OCI-LY7 (cell line): ENCODE measurements at regions not wholly inside any gene's neighbourhood (a gene's known extent, or its start where the extent isn't known, plus 50 kb on each side); places are given as distances from the start of the nearest gene placed in this dataset.
"Not testable (repeated sequence)": the region's sequence is repeated elsewhere in the genome, so short reads cannot be mapped to it uniquely, and the experiment has no call there.

Experiments used
- BruUV-seq: library from RNA; stranded (reverse); fragments of 400-500 nt; replicated peaks from 2 replicates; lab custom pipeline; 2021; lab: Mats Ljungman, UMichigan
- CTCF ChIA-PET: fragments of 300-600 bp; sonication (Branson Sonifier 250); formaldehyde crosslinking; loops from one replicate; lab custom pipeline; 2022; ENCODE audit warnings: antibody characterized with exemption; ENCODE audit not compliant: unreplicated experiment; lab: Charles Lee
- POLR2A ChIA-PET: fragments of 300-600 bp; sonication (Branson Sonifier 250); formaldehyde crosslinking; loops from one replicate; lab custom pipeline; 2022; ENCODE audit warnings: antibody characterized with exemption; lab: Charles Lee
- DNase-seq: peaks from one replicate; pipeline ENCODE4 v3.0.0-alpha.2; 2015; ENCODE audit warnings: low spot score
- H2AFZ ChIP-seq: fragments of 200-600 bp; sonication (generic), shearing (Covaris generic); 2 replicates; pipeline ENCODE4 v1.6.1; 2014; ENCODE audit warnings: mild to moderate bottlenecking, antibody characterized with exemption, low read length, moderate library complexity
- H3K27ac ChIP-seq: fragments of 200-600 bp; sonication (generic); 2 replicates; pipeline ENCODE4 v1.5.1; 2014; ENCODE audit warnings: mixed run types, low read depth, mild to moderate bottlenecking, moderate library complexity, low read length, inconsistent platforms; ENCODE audit not compliant: poor library complexity, severe bottlenecking
- H3K36me3 ChIP-seq: fragments of 200-600 bp; sonication (generic); 2 replicates; pipeline ENCODE4 v1.6.1; 2014; ENCODE audit warnings: mild to moderate bottlenecking, antibody characterized with exemption, low read length, moderate library complexity, mixed read lengths; ENCODE audit not compliant: insufficient read depth
- H3K4me1 ChIP-seq: fragments of 200-600 bp; sonication (generic); 2 replicates; pipeline ENCODE4 v1.5.1; 2014; ENCODE audit warnings: mild to moderate bottlenecking, low read length; ENCODE audit not compliant: insufficient read depth, poor library complexity, severe bottlenecking
- H3K4me2 ChIP-seq: fragments of 200-600 bp; sonication (generic); 2 replicates; pipeline ENCODE4 v1.6.1; 2014; ENCODE audit warnings: mild to moderate bottlenecking, low read length
- H3K4me3 ChIP-seq: fragments of 200-600 bp; sonication (generic); 2 replicates; pipeline ENCODE4 v1.5.1; 2014; ENCODE audit warnings: mild to moderate bottlenecking, low read depth, low read length; ENCODE audit not compliant: poor library complexity, severe bottlenecking
- H3K79me2 ChIP-seq: fragments of 200-600 bp; sonication (generic); 2 replicates; pipeline ENCODE4 v1.6.1; 2016; ENCODE audit warnings: low read depth, mild to moderate bottlenecking, low read length, moderate library complexity, mixed read lengths; ENCODE audit not compliant: insufficient read depth
- H3K9me2 ChIP-seq: fragments of 200-600 bp; sonication (generic); 2 replicates; pipeline ENCODE4 v1.6.1; 2016; ENCODE audit warnings: mild to moderate bottlenecking, low read length, mixed read lengths; ENCODE audit not compliant: insufficient read depth
- H3K9me3 ChIP-seq: fragments of 200-600 bp; sonication (generic); 2 replicates; pipeline ENCODE4 v1.6.1; 2014; ENCODE audit warnings: mild to moderate bottlenecking, mixed run types, low read length, mixed read lengths
- H4K20me1 ChIP-seq: fragments of 200-600 bp; sonication (generic); 2 replicates; pipeline ENCODE4 v1.6.1; 2014; ENCODE audit warnings: mild to moderate bottlenecking, antibody characterized with exemption, low read length, moderate library complexity, mixed read lengths; ENCODE audit not compliant: insufficient read depth
- CTCF ChIP-seq: fragments of 200-600 bp; sonication (generic); conservative IDR thresholded peaks from 2 replicates; pipeline ENCODE4 v1.5.1; 2014; ENCODE audit warnings: mild to moderate bottlenecking, antibody characterized with exemption, low read length, moderate library complexity, mixed read lengths
- EZH2phosphoT487 ChIP-seq: fragments of 200-600 bp; sonication (generic); IDR thresholded peaks from 2 replicates; pipeline ENCODE4 v1.6.1; 2018; ENCODE audit warnings: low read depth, borderline replicate concordance, mild to moderate bottlenecking, mixed run types, antibody characterized with exemption, low read length, moderate library complexity, mixed read lengths
- intact Hi-C: fragments of 100-400 bp; cut with micrococcal nuclease; formaldehyde crosslinking; loops from one replicate; pipeline ENCODE4 v1.10.0; 2022; ENCODE audit not compliant: unreplicated experiment

DNA sequence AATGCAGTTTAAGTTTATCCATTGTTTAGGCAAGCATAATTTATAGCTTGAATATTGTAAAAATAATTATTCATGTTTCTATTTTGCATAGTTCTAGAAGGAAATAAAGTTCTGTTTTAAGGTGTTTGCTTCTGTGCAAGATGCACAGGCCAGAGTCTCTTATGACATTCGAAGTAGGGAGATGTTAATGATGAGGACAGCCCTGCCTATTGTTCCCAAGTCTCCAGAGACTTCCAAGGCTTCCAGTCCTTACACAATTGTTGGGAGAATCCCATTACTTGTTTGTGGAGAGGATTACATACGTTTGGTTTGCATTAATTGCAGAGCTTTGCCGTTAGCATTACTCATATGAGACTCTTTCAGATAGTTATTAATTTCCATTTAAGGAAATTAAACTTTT lies 96.2 kb upstream of the ANK2 start:
- Histone ChIP-seq H3K4me3 (no peak overlapping the region), H3K27ac (no peak overlapping the region), H3K9me3 (no peaks in the 10 kb centered on the region), H4K20me1 (no peaks in the 10 kb centered on the region), H3K4me1 (no peaks in the 10 kb centered on the region), H2AFZ (no peak overlapping the region), H3K79me2 (no peaks in the 10 kb centered on the region), H3K36me3 (no peaks in the 10 kb centered on the region), H3K4me2 (no peak overlapping the region), H3K9me2 (no peaks in the 10 kb centered on the region)
- intact Hi-C loops = no loop called here
- BruUV-seq = no TSS peak
- CTCF ChIA-PET = no interaction called here
- TF ChIP-seq CTCF = no peak
- TF ChIP-seq EZH2phosphoT487 = no peak
- no peak for DNase-seq
- POLR2A ChIA-PET = interaction anchor here (0.6 kb wide), 1 partner anchor 21 kb away, joined by 3 read pairs; no protein-coding TSS in a partner anchor

- Histone ChIP-seq H3K4me2 (no peak overlapping the region), H3K4me3 (no peak overlapping the region), H3K9me2 (no peaks in the 10 kb centered on the region), H3K36me3 (no peaks in the 10 kb centered on the region), H2AFZ (no peak overlapping the region), H3K4me1 (no peaks in the 10 kb centered on the region), H4K20me1 (no peaks in the 10 kb centered on the region), H3K9me3 (no peaks in the 10 kb centered on the region), H3K79me2 (no peaks in the 10 kb centered on the region), H3K27ac (no peak overlapping the region)
- POLR2A ChIA-PET = no interaction called here
- CTCF ChIA-PET = no interaction called here
- intact Hi-C loops = no loop called here
- no peak for DNase-seq
- TF ChIP-seq EZH2phosphoT487 = no peak
- no TSS peak for BruUV-seq
These were observed 95.2 kb upstream of the ANK2 start for GRCh38 chr4:112954286-112954685.

DNA sequence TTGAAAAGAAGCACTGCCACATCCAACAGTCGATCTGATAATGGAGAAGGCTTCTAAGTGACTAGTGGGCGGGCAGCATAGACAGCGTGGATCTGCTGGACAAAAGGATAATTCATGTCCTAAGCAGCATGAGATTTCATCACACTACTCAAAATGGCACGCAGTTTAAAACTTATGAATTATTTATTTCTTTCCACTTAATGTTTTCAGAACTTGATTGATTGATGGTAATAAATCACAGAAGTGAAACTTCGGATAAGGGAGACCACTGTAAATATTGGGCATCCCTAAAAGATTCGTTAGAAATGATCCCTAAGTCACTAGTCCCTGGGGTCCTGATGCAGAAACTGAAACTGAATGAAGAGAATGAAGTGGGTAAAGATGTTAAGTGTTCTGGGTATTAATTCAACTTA lies 93.0 kb upstream of the ANK2 start:
- no peak for DNase-seq
- BruUV-seq = no TSS peak
- CTCF ChIA-PET = no interaction called here
- no peak overlapping the region for H3K4me2 ChIP-seq
- no peak overlapping the region for H3K4me3 ChIP-seq
- H3K9me2 ChIP-seq = no peaks in the 10 kb centered on the region
- no peaks in the 10 kb centered on the region for H3K9me3 ChIP-seq
- no peak for TF ChIP-seq EZH2phosphoT487
- TF ChIP-seq CTCF = no peak
- no peaks in the 10 kb centered on the region for H3K36me3 ChIP-seq
- H2AFZ ChIP-seq = no peak overlapping the region
- H4K20me1 ChIP-seq = no peaks in the 10 kb centered on the region
- no peaks in the 10 kb centered on the region for H3K4me1 ChIP-seq
- intact Hi-C loops = no loop called here
- H3K27ac ChIP-seq = no peak overlapping the region
- POLR2A ChIA-PET = no interaction called here
- no peaks in the 10 kb centered on the region for H3K79me2 ChIP-seq

DNA sequence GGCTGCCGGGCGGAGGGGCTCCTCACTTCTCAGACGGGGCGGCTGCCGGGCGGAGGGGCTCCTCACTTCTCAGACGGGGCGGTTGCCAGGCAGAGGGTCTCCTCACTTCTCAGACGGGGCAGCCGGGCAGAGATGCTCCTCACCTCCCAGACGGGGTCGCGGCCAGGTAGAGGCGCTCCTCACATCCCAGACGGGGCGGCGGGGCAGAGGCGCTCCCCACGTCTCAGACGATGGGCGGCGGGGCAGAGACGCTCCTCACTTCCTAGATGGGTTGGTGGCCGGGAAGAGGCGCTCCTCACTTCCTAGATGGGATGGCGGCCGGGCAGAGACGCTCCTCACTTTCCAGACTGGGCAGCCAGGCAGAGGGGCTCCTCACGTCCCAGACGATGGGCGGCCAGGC lies 91.7 kb upstream of the ANK2 start:
- BruUV-seq, intact Hi-C loops, H4K20me1 ChIP-seq, H3K79me2 ChIP-seq, H3K4me1 ChIP-seq, H2AFZ ChIP-seq, H3K9me3 ChIP-seq, CTCF ChIA-PET, H3K27ac ChIP-seq, DNase-seq, H3K4me2 ChIP-seq, H3K4me3 ChIP-seq, H3K36me3 ChIP-seq, POLR2A ChIA-PET, H3K9me2 ChIP-seq: not testable (repeated sequence)
